IPS DF 6.9 (cell line): ENCODE measurements at regions not wholly inside any gene's neighbourhood (a gene's known extent, or its start where the extent isn't known, plus 50 kb on each side); places are given as distances from the start of the nearest gene placed in this dataset.

Experiments
- DNase-seq: peaks from one replicate; pipeline ENCODE4 v3.0.0-alpha.2; 2013; ENCODE audit warnings: low read depth, low spot score
- H3K27ac ChIP-seq: one replicate; pipeline ENCODE4 v1.5.1; 2013; ENCODE audit warnings: low read length, control low read depth
- H3K27me3 ChIP-seq: 2 replicates; pipeline ENCODE4 v1.6.1; 2013; ENCODE audit warnings: mild to moderate bottlenecking, low read length; ENCODE audit not compliant: control insufficient read depth, insufficient read depth
- H3K36me3 ChIP-seq: 2 replicates; pipeline ENCODE4 v1.6.1; 2013; ENCODE audit warnings: low read length; ENCODE audit not compliant: control insufficient read depth, insufficient read depth
- H3K4me1 ChIP-seq: 2 replicates; pipeline ENCODE4 v1.6.1; 2013; ENCODE audit warnings: low read length; ENCODE audit not compliant: control insufficient read depth, insufficient read depth
- H3K4me3 ChIP-seq: 2 replicates; pipeline ENCODE4 v1.5.1; 2013; ENCODE audit warnings: mild to moderate bottlenecking, low read length
- H3K9me3 ChIP-seq: 2 replicates; pipeline ENCODE4 v1.6.1; 2013; ENCODE audit warnings: low read length, inconsistent platforms; ENCODE audit not compliant: control insufficient read depth, insufficient read depth
- WGBS: extraction: QIAGEN DNeasy Blood & Tissue Kit; methylation state at CpG from one replicate; pipeline ENCODE4 v1.1.7; 2013; ENCODE audit warnings: mixed read lengths, missing lambda C conversion rate; ENCODE audit not compliant: insufficient read length, insufficient coverage; 5-methylcytosine and 5-hydroxymethylcytosine counted together

DNA sequence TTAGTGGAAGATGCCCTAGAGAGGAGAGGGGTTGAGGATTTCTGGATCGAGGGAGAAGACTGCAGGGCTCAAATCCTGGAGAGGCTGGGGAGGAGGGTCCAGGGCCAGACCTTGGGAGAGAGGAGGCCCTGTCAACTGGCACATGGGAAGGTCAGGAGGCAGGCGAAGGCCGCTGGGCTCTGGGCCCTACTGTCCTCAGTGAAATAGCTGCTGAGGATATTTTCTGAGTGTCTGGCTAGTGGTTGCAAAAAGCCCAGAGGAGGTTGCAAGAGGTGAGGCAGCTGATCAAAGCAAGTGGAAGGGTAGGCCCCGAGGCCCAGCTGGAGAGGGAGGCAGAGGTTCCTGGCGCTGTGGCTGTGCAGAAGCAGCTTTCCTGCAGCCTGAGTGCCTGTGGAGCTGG lies 103.4 kb upstream of the MLN start:
- H3K36me3 ChIP-seq = no peaks in the 10 kb centered on the region
- DNase-seq = no peak
- no peaks in the 10 kb centered on the region for H3K9me3 ChIP-seq
- H3K4me1 ChIP-seq = 0 out of 2 replicates have a peak, but pooled peaks cover 4% of the 10 kb centered on the region
- no peak overlapping the region for H3K27ac ChIP-seq
- no peaks in the 10 kb centered on the region for H3K27me3 ChIP-seq
- no peak overlapping the region for H3K4me3 ChIP-seq
- no CpG with 5 or more reads among the region's 5 CpGs for WGBS

DNA sequence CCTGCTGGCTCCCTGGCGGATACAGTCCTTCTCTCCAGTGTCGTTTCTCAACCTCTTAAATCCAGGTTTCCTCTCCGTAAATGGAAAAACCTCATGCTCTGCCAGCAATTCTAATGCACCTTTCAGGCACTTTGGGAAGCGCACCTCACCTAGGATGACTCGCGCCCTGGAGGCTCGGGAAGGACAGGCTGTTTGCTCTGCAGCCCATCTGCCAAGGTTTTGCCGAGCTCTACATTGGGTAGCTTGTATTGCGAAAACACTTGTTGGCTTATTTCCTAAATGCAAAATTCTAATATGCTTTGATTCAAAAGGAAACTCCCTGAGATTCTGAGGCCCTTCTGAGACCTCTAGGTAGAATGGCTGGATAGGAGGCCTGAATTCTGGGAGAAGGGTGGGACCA lies 102.6 kb upstream of the MLN start:
- Histone ChIP-seq H3K27me3 (no peaks in the 10 kb centered on the region), H3K36me3 (no peaks in the 10 kb centered on the region), H3K27ac (no peak overlapping the region), H3K4me1 (0 out of 2 replicates have a peak, but pooled peaks cover 4% of the 10 kb centered on the region), H3K4me3 (no peak overlapping the region), H3K9me3 (no peaks in the 10 kb centered on the region)
- no peak for DNase-seq
- WGBS = no CpG with 5 or more reads among the region's 9 CpGs

DNA sequence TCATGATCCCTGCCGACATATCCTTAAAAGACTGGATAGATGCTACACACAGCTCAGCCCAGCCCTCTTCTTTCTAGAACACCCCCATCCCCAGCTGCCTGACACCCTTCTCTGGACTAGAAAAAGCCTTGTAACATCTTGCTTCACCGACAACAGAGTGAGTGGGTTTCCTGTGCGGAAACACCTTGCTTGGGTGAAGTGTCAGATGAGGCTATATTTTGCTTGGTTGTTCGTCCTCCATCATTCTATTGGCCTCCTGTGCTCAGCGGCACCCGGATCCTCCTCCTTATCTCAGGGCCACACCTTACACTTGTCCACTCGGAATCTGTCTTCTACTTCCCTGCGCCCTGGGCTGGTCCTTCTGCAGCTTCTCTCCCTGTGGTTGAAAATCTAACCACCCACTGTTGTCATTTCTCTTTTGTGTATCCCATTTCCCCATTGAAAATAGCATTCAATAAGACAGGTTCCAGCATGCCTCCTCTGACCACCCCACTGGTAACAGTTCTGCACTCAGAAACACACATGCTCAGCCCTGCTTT lies 101.3 kb upstream of the MLN start:
- no peak overlapping the region for H3K4me3 ChIP-seq
- no peak overlapping the region for H3K27ac ChIP-seq
- H3K27me3 ChIP-seq = no peaks in the 10 kb centered on the region
- WGBS = no CpG with 5 or more reads among the region's 8 CpGs
- no peaks in the 10 kb centered on the region for H3K36me3 ChIP-seq
- DNase-seq = no peak
- no peaks in the 10 kb centered on the region for H3K9me3 ChIP-seq
- 0 out of 2 replicates have a peak, but pooled peaks cover 4% of the 10 kb centered on the region for H3K4me1 ChIP-seq

DNA sequence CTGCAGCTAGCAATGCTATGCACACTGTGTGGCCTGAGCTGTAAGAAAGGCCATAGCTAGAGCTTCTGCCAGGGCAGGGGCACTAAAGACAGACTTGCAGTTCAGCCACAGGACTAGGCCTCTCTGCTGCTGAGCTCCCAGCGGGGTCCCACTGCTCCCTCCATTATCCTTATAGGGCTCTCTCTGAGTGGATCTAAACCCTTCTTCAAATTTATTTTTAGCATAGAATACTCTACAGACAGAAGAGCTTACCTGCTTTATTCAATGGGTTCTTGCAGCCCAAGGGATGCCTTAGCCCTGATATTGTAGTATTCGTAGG lies 100.9 kb upstream of the MLN start:
- H3K9me3 ChIP-seq = no peaks in the 10 kb centered on the region
- H3K36me3 ChIP-seq = no peaks in the 10 kb centered on the region
- H3K4me3 ChIP-seq = no peak overlapping the region
- H3K4me1 ChIP-seq = 0 out of 2 replicates have a peak, but pooled peaks cover 4% of the 10 kb centered on the region
- no CpG with 5 or more reads among the region's 2 CpGs for WGBS
- DNase-seq = no peak
- H3K27ac ChIP-seq = no peak overlapping the region
- H3K27me3 ChIP-seq = no peaks in the 10 kb centered on the region

DNA sequence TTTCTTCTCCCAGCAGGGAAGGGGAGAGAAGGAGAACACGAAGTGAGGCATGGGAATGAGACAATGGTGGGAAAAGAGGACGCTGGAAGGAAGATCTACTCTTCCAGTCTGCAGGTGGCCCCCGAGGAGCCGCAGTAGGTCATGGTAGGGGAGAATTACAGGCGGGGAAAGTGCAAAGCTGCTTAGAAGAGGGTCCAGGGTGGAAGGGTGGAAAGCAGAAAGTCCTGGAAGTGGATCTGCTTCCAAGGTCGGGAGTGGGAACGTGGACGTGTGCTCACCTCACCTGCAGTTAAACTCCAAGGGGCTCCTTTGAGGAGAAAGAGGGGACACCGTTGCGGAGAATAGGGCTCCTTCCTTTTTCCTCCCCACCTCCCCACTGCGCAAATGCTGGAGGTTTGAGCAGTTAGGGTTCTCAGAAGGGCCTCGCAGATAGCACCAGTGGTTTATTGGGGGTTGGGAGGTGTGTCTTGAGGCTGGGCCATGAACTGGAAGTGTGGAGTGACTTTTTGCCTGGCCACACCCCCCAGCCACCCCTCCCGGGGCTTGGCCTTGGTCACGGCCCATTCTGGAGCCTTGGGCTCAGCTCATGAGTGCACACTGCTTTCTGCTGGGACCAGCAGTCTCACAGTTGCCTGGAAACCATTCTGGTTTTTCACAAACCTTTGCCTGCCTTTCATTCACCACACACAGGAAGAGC lies 100.4 kb upstream of the MLN start:
- WGBS = no CpG with 5 or more reads among the region's 14 CpGs
- Histone ChIP-seq H3K27ac (no peak overlapping the region), H3K27me3 (no peaks in the 10 kb centered on the region), H3K36me3 (no peaks in the 10 kb centered on the region), H3K4me3 (no peak overlapping the region), H3K9me3 (no peaks in the 10 kb centered on the region), H3K4me1 (0 out of 2 replicates have a peak, but pooled peaks cover 4% of the 10 kb centered on the region)
- DNase-seq = no peak

DNA sequence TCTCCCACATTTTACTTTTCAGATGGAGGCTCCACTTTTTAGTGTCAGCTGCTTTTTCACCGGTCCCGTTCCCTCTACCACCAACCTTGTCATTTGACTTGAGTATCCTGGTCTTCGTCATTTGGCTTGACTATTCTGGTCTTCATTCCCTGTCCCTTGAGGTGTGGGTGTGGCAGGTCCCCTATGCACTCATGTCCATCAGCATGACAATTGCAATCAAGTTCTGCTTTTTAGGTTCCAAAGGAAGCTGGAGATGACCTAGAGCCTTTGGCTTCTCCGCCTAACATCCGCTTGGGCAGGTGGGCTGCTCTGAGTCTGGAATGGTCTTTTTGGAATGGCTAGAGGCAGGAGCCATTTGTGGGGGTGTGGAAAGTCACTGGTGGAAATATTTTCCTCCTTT lies 99.8 kb upstream of the MLN start:
- H3K4me1 ChIP-seq = 0 out of 2 replicates have a peak, but pooled peaks cover 4% of the 10 kb centered on the region
- no CpG with 5 or more reads among the region's 5 CpGs for WGBS
- H3K9me3 ChIP-seq = no peaks in the 10 kb centered on the region
- DNase-seq = no peak
- no peaks in the 10 kb centered on the region for H3K27me3 ChIP-seq
- no peak overlapping the region for H3K4me3 ChIP-seq
- H3K36me3 ChIP-seq = no peaks in the 10 kb centered on the region
- H3K27ac ChIP-seq = no peak overlapping the region

DNA sequence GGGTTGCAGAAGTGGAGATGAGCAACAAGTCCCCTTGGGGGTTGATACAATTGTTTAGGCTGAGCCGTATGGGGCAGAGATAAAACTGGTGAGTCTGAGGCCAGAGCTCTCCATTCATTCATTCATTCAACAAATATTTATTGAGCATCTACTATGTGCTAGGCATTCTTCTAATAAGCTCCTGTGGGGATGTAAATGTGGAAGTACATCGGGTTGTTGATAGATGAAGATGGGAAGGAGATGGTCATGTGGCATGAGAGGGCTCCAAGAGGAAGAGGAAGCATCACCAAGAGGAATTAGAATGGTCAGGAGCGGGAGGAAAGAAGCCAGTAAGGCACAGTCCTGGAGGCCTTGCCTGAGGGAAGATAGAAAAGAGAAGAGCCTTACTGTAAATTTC lies 98.7 kb upstream of the MLN start:
- H3K4me1 ChIP-seq = 0 out of 2 replicates have a peak, but pooled peaks cover 4% of the 10 kb centered on the region
- WGBS = no CpG with 5 or more reads among the region's 3 CpGs
- H3K36me3 ChIP-seq = no peaks in the 10 kb centered on the region
- no peak overlapping the region for H3K4me3 ChIP-seq
- H3K27ac ChIP-seq = no peak overlapping the region
- H3K27me3 ChIP-seq = no peaks in the 10 kb centered on the region
- H3K9me3 ChIP-seq = no peaks in the 10 kb centered on the region
- DNase-seq = no peak

DNA sequence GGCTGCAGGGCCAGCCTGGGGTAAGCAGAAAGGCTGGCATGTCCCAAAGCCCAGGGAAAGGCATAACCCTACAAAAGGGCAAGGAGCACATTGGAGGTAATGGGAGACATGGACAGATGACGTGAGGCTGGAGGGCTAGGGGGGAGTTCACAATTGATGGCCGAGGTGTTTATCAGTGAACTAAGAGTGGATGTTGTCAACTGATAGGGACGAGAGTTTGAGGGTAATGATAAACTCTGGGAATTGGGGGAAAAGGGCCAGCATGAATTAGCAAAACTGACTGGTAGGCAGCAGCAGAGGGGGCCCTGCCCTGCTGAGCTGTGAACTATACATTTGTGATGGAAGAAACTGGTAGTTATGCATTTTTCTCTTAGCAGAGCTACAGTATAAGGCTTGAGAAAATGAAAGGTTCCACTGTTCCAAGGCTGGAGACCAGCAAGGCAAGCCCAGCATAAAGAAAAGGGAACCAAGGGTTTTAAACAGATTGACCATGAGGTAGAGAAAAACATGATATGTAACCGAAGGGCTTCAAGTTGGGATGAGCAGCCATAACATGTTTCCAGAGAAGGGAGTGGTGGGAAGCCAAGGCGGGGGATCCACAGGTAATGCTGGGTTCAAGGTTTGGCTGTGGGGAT lies 98.1 kb upstream of the MLN start:
- DNase-seq = no peak
- H3K4me3 ChIP-seq = no peak overlapping the region
- no peaks in the 10 kb centered on the region for H3K27me3 ChIP-seq
- H3K27ac ChIP-seq = no peak overlapping the region
- H3K36me3 ChIP-seq = no peaks in the 10 kb centered on the region
- no peaks in the 10 kb centered on the region for H3K9me3 ChIP-seq
- H3K4me1 ChIP-seq = 0 out of 2 replicates have a peak, but pooled peaks cover 4% of the 10 kb centered on the region
- no CpG with 5 or more reads among the region's 5 CpGs for WGBS

DNA sequence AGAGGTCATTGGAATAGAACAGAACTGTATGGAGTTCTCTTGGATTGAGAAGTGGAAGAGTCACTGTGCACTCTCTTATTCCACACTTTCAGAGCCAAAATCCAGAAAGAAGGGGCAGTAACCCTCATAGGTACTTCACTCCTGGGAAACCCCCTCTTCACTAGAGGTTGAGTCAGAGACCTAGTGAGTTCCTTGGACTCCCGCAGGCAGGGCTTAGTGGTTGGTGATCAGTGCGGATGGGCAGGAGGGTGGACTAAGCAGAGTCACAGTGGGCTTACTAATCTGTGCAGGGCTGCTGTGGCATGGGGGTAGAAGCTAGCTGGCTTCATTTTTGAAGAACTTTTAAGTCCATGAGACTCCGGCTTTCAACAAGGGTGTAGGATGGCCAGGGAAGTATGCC lies 95.0 kb upstream of the MLN start:
- H3K4me3 ChIP-seq = no peak overlapping the region
- no peaks in the 10 kb centered on the region; the same call in 1 of the 2 replicates for H3K27me3 ChIP-seq
- WGBS = no CpG with 5 or more reads among the region's 3 CpGs
- no peaks in the 10 kb centered on the region for H3K36me3 ChIP-seq
- no peak overlapping the region for H3K27ac ChIP-seq
- H3K9me3 ChIP-seq = no peaks in the 10 kb centered on the region
- H3K4me1 ChIP-seq = 0 out of 2 replicates have a peak, but pooled peaks cover 1% of the 10 kb centered on the region
- DNase-seq = no peak

DNA sequence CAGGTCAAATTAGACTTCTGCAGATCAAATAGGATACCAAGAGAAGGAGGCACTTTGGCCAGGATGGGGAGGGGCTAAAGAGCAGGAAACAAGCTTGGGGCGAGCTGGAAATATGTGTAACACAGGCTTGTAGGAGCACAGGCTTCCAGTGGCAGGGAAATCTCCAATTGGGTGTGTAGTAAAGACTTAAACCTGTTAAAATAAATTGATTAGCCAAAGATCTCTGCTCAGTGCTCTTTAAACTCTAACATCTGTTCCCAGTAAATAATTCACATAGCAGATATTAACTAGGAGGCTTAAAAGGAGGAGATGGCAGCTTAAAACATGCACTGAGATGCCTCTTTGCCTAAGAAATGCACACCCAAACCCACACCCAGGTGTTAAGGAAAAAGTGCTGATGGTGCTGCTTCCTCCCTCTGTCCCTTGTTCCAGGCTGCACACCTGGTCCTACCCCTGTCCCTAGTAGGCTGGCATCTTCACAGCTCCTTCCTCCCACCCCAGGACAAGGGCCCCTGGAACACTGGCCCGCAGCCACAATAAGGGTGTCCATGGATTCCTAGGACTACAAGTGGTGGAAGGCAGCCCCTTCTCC lies 93.5 kb upstream of the MLN start:
- Histone ChIP-seq H3K9me3 (no peaks in the 10 kb centered on the region), H3K4me1 (0 out of 2 replicates have a peak, but pooled peaks cover 1% of the 10 kb centered on the region), H3K27ac (no peak overlapping the region), H3K36me3 (no peaks in the 10 kb centered on the region), H3K4me3 (no peak overlapping the region), H3K27me3 (no peaks in the 10 kb centered on the region; the same call in 1 of the 2 replicates)
- DNase-seq = no peak
- no CpG with 5 or more reads among the region's 2 CpGs for WGBS
